ENCODE measurements at regions not wholly inside any gene's neighbourhood (a gene's known extent, or its start where the extent isn't known, plus 50 kb on each side); places are given as distances from the start of the nearest gene placed in this dataset.

DNA sequence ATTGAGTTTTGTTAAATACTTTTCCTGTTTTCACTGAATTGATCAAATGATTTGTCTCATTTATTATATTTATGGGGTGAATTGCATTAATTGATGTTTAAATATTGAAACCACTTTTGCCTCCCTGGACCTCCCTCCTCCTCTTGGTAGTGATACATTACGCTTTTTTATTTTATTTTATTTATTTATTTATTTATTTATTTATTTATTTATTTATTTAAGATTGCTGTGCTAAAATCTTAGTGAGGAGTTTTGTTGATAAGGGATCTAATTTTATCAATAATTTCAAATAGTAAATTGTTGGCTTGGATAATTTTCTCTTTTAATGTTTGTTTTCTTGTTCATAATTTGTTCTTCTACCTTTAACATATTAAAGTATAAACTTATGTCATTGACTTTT lies 1281.0 kb upstream of the NXPH2 start:
- H3K36me3 ChIP-seq (ENCODE audit: control insufficient read depth, insufficient read depth, low read length) = no peaks in the 10 kb centered on the region
- no TSS peak for BruUV-seq (replicated peaks)

DNA sequence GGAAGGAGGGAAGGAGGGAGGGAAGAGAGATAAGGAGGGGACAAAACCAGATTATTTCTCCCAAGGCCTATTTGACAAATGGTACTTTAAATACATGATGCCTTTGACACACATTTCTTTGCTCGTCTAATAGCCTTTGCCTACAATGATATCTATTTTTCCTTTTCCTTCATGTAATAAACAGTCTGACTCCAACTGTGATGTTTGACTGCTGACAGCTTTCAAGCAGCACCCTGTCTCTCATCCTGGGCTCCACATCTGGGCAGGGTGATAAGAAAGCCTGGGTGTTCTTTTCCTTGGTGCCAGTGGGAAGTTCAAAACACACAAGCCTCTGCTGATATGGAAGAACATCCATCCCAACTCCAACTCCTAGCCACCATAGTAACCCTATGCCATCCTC lies 1277.7 kb upstream of the NXPH2 start:
- H3K4me1 ChIP-seq (replicated peaks in 1 of 2; ENCODE audit: control insufficient read depth in 2 of 2, insufficient read depth in 2 of 2, low read length in 2 of 2) = no peaks in the 10 kb centered on the region
- H3K27ac ChIP-seq (ENCODE audit: extremely low read depth, low read depth, low read length) = no peak overlapping the region
- no peaks in the 10 kb centered on the region for H3K79me2 ChIP-seq (ENCODE audit: control insufficient read depth, insufficient read depth, low read length)
- H3K9me1 ChIP-seq (ENCODE audit: control insufficient read depth, insufficient read depth, low read length) = no peaks in the 10 kb centered on the region
- no peaks in the 10 kb centered on the region for H3K9me3 ChIP-seq (replicated peaks; ENCODE audit: control insufficient read depth, insufficient read depth, low read depth, low read length)
- FAIRE-seq = no peak
- no peak overlapping the region for H3K4me3 ChIP-seq
- 0% methylated on average over 1 of the region's 1 CpG for WGBS (ENCODE audit: insufficient coverage, low coverage, missing lambda C conversion rate)
- no peaks in the 10 kb centered on the region for H4K20me1 ChIP-seq (replicated peaks; ENCODE audit: control insufficient read depth, insufficient read depth, low read length)
- no peak overlapping the region for H3K4me2 ChIP-seq (ENCODE audit: insufficient read depth, low read length)
- no peak overlapping the region for H3K9ac ChIP-seq (ENCODE audit: insufficient read depth in 1 of 2, low read depth in 2 of 2, low read length in 2 of 2)
- DNase-seq (ENCODE audit: extremely low read depth in 1 of 4, low spot score in 3 of 4) = no peak
- in situ Hi-C loops (cut with MboI) (no loop called here), intact Hi-C loops (cut with micrococcal nuclease) (no loop called here)
- POLR2A ChIA-PET = no interaction called here
- no peak overlapping the region for H2AFZ ChIP-seq (ENCODE audit: low read depth, low read length)
- CTCF ChIA-PET (ENCODE audit: low intra/inter-chr PET ratio) = no interaction called here
- ATAC-seq = no peak
- no peaks in the 10 kb centered on the region for H3K27me3 ChIP-seq (ENCODE audit: control insufficient read depth in 2 of 2, insufficient read depth in 2 of 2, low read length in 2 of 2)
- BruUV-seq (replicated peaks) = no TSS peak
- no peak for TF ChIP-seq ATF7 (IDR thresholded peaks at IDR 0.05)
- H3K36me3 ChIP-seq (ENCODE audit: control insufficient read depth, insufficient read depth, low read length) = no peaks in the 10 kb centered on the region

More for the DNA sequence above, 1281.0 kb upstream of the NXPH2 start:
- in situ Hi-C loops (cut with MboI) = no loop called here
- 0% methylated on average over 1 of the region's 1 CpG for WGBS (ENCODE audit: insufficient coverage, low coverage, missing lambda C conversion rate)
- ChIA-PET CTCF (ENCODE audit: low intra/inter-chr PET ratio) (no interaction called here), POLR2A (no interaction called here)
- H3K4me2 ChIP-seq (ENCODE audit: insufficient read depth, low read length) = no peak overlapping the region
- ATAC-seq = no peak
- H3K27me3 ChIP-seq (ENCODE audit: control insufficient read depth in 2 of 2, insufficient read depth in 2 of 2, low read length in 2 of 2) = no peaks in the 10 kb centered on the region
- FAIRE-seq = no peak
- no peak overlapping the region for H2AFZ ChIP-seq (ENCODE audit: low read depth, low read length)
- no peak for TF ChIP-seq CBFA2T2 (conservative IDR thresholded peaks at IDR 0.05)
- TF ChIP-seq XRCC4 (IDR thresholded peaks at IDR 0.05; ENCODE audit: extremely low read depth, insufficient read depth, insufficient read length) = no peak
- no peak for TF ChIP-seq CBX2 (IDR thresholded peaks at IDR 0.05; ENCODE audit: insufficient read depth, low read length, poor library complexity, severe bottlenecking)
- no peak for TF ChIP-seq ZNF133 (CRISPR knock-in tag; IDR thresholded peaks at IDR 0.05)
- intact Hi-C loops (cut with micrococcal nuclease) = no loop called here
- H3K4me1 ChIP-seq (replicated peaks in 1 of 2; ENCODE audit: control insufficient read depth in 2 of 2, insufficient read depth in 2 of 2, low read length in 2 of 2) = no peaks in the 10 kb centered on the region
- no peak for DNase-seq (ENCODE audit: extremely low read depth in 1 of 4, low spot score in 3 of 4)
- no peak overlapping the region for H3K27ac ChIP-seq (ENCODE audit: extremely low read depth, low read depth, low read length)
- H3K9me3 ChIP-seq (replicated peaks; ENCODE audit: control insufficient read depth, insufficient read depth, low read depth, low read length) = no peaks in the 10 kb centered on the region
- no peaks in the 10 kb centered on the region for H3K79me2 ChIP-seq (ENCODE audit: control insufficient read depth, insufficient read depth, low read length)
- no peak overlapping the region for H3K9ac ChIP-seq (ENCODE audit: insufficient read depth in 1 of 2, low read depth in 2 of 2, low read length in 2 of 2)
- no peaks in the 10 kb centered on the region for H4K20me1 ChIP-seq (replicated peaks; ENCODE audit: control insufficient read depth, insufficient read depth, low read length)
- H3K4me3 ChIP-seq = no peak overlapping the region
- no peaks in the 10 kb centered on the region for H3K9me1 ChIP-seq (ENCODE audit: control insufficient read depth, insufficient read depth, low read length)
